ENCODE measurements at regions not wholly inside any gene's neighbourhood (a gene's known extent, or its start where the extent isn't known, plus 50 kb on each side); places are given as distances from the start of the nearest gene placed in this dataset.
"Not testable (repeated sequence)": the region's sequence is repeated elsewhere in the genome, so short reads cannot be mapped to it uniquely, and the experiment has no call there.

GRCh38 chr6:164345806-164346496, 931.4 kb downstream of the QKI start:
- DNase-seq, result no peak
- Mint-ChIP-seq H3K36me3 (no peaks in the 10 kb centered on the region), H3K4me1 (no peaks in the 10 kb centered on the region), H3K27ac (no peak overlapping the region), H3K27me3 (no peaks in the 10 kb centered on the region), H3K9me3 (peaks cover 0 to 8% (median 4%) of the 10 kb centered on the region in 11 donors), H3K4me3 (no peak overlapping the region)
- POLR2A ChIA-PET, result no interaction called here
- CTCF ChIA-PET, result no interaction called here
- no peaks in the 10 kb centered on the region for H3K4me1 ChIP-seq (ENCODE audit: control insufficient read depth in 2 of 2, insufficient read depth in 2 of 2, low read length in 2 of 2)
- H3K27me3 ChIP-seq (ENCODE audit: control insufficient read depth in 2 of 2, insufficient read depth in 2 of 2, low read length in 2 of 2), result no peaks in the 10 kb centered on the region
- ATAC-seq, result no peak
- H3K4me3 ChIP-seq (ENCODE audit: low read length), result no peak overlapping the region
- no peaks in the 10 kb centered on the region for H3K9me3 ChIP-seq (ENCODE audit: control insufficient read depth in 2 of 3, low read length in 3 of 3)
- intact Hi-C loops (cut with micrococcal nuclease), result no loop called here
- H3K36me3 ChIP-seq (ENCODE audit: control insufficient read depth in 2 of 3, insufficient read depth in 3 of 3, low read length in 3 of 3), result no peaks in the 10 kb centered on the region
- H3K27ac ChIP-seq (ENCODE audit: low read depth, low read length), result no peak overlapping the region

GRCh38 chr6:164345327-164345726, 930.8 kb downstream of the QKI start:
- Mint-ChIP-seq H3K36me3 (no peaks in the 10 kb centered on the region), H3K4me3 (no peak overlapping the region), H3K9me3 (peaks cover 0 to 8% (median 4%) of the 10 kb centered on the region in 11 donors), H3K4me1 (no peaks in the 10 kb centered on the region), H3K27me3 (no peaks in the 10 kb centered on the region), H3K27ac (no peak overlapping the region)
- CTCF ChIA-PET, result no interaction called here
- Histone ChIP-seq H3K4me3 (ENCODE audit: low read length) (no peak overlapping the region), H3K4me1 (ENCODE audit: control insufficient read depth in 2 of 2, insufficient read depth in 2 of 2, low read length in 2 of 2) (no peaks in the 10 kb centered on the region), H3K36me3 (ENCODE audit: control insufficient read depth in 2 of 3, insufficient read depth in 3 of 3, low read length in 3 of 3) (no peaks in the 10 kb centered on the region), H3K9me3 (ENCODE audit: control insufficient read depth in 2 of 3, low read length in 3 of 3) (no peaks in the 10 kb centered on the region), H3K27ac (ENCODE audit: low read depth, low read length) (no peak overlapping the region), H3K27me3 (ENCODE audit: control insufficient read depth in 2 of 2, insufficient read depth in 2 of 2, low read length in 2 of 2) (no peaks in the 10 kb centered on the region)
- POLR2A ChIA-PET, result no interaction called here
- DNase-seq, result no peak
- intact Hi-C loops (cut with micrococcal nuclease), result no loop called here
- no peak for ATAC-seq

GRCh38 chr6:164344801-164345291, 930.3 kb downstream of the QKI start:
- Histone ChIP-seq H3K9me3 (ENCODE audit: control insufficient read depth in 2 of 3, low read length in 3 of 3) (no peaks in the 10 kb centered on the region), H3K36me3 (ENCODE audit: control insufficient read depth in 2 of 3, insufficient read depth in 3 of 3, low read length in 3 of 3) (no peaks in the 10 kb centered on the region), H3K4me3 (ENCODE audit: low read length) (no peak overlapping the region), H3K27me3 (ENCODE audit: control insufficient read depth in 2 of 2, insufficient read depth in 2 of 2, low read length in 2 of 2) (no peaks in the 10 kb centered on the region), H3K4me1 (ENCODE audit: control insufficient read depth in 2 of 2, insufficient read depth in 2 of 2, low read length in 2 of 2) (no peaks in the 10 kb centered on the region), H3K27ac (ENCODE audit: low read depth, low read length) (no peak overlapping the region)
- Mint-ChIP-seq H3K27ac (no peak overlapping the region), H3K4me3 (no peak overlapping the region), H3K27me3 (no peaks in the 10 kb centered on the region), H3K9me3 (peaks cover 0 to 8% (median 4%) of the 10 kb centered on the region in 11 donors), H3K36me3 (no peaks in the 10 kb centered on the region), H3K4me1 (no peaks in the 10 kb centered on the region)
- intact Hi-C loops (cut with micrococcal nuclease), result no loop called here
- DNase-seq (no peak), ATAC-seq (no peak)
- ChIA-PET POLR2A (no interaction called here), CTCF (no interaction called here)

- H3K4me1 Mint-ChIP-seq; H3K9me3 Mint-ChIP-seq; H3K27me3 Mint-ChIP-seq; H3K4me3 Mint-ChIP-seq; H3K4me3 ChIP-seq (ENCODE audit: low read length); CTCF ChIA-PET; H3K27me3 ChIP-seq (ENCODE audit: control insufficient read depth in 2 of 2, insufficient read depth in 2 of 2, low read length in 2 of 2); H3K36me3 Mint-ChIP-seq; ATAC-seq; DNase-seq; POLR2A ChIA-PET; H3K27ac ChIP-seq (ENCODE audit: low read depth, low read length); intact Hi-C loops (cut with micrococcal nuclease); H3K36me3 ChIP-seq (ENCODE audit: control insufficient read depth in 2 of 3, insufficient read depth in 3 of 3, low read length in 3 of 3); H3K9me3 ChIP-seq (ENCODE audit: control insufficient read depth in 2 of 3, low read length in 3 of 3); H3K4me1 ChIP-seq (ENCODE audit: control insufficient read depth in 2 of 2, insufficient read depth in 2 of 2, low read length in 2 of 2); H3K27ac Mint-ChIP-seq: not testable (repeated sequence)
Observed at GRCh38 chr6:164339442-164339841, 924.9 kb downstream of the QKI start.

- Histone ChIP-seq H3K9me3 (ENCODE audit: control insufficient read depth in 2 of 3, low read length in 3 of 3) (no peaks in the 10 kb centered on the region), H3K27ac (ENCODE audit: low read depth, low read length) (no peak overlapping the region), H3K4me3 (ENCODE audit: low read length) (no peak overlapping the region), H3K27me3 (ENCODE audit: control insufficient read depth in 2 of 2, insufficient read depth in 2 of 2, low read length in 2 of 2) (no peaks in the 10 kb centered on the region), H3K4me1 (ENCODE audit: control insufficient read depth in 2 of 2, insufficient read depth in 2 of 2, low read length in 2 of 2) (no peaks in the 10 kb centered on the region), H3K36me3 (ENCODE audit: control insufficient read depth in 2 of 3, insufficient read depth in 3 of 3, low read length in 3 of 3) (no peaks in the 10 kb centered on the region)
- no peaks in the 10 kb centered on the region for H3K27me3 Mint-ChIP-seq
- ATAC-seq (no peak), DNase-seq (no peak)
- no peak overlapping the region for H3K4me3 Mint-ChIP-seq
- H3K36me3 Mint-ChIP-seq, result no peaks in the 10 kb centered on the region
- POLR2A ChIA-PET, result no interaction called here
- intact Hi-C loops (cut with micrococcal nuclease), result no loop called here
- no peaks in the 10 kb centered on the region for H3K4me1 Mint-ChIP-seq
- H3K9me3 Mint-ChIP-seq, result peaks cover 0 to 6% (median 0%) of the 10 kb centered on the region in 11 donors
- no peak overlapping the region for H3K27ac Mint-ChIP-seq
- CTCF ChIA-PET, result no interaction called here
Observed at GRCh38 chr6:164337925-164338397, 923.4 kb downstream of the QKI start.

- Histone ChIP-seq H3K9me3 (ENCODE audit: control insufficient read depth in 2 of 3, low read length in 3 of 3) (no peaks in the 10 kb centered on the region), H3K36me3 (ENCODE audit: control insufficient read depth in 2 of 3, insufficient read depth in 3 of 3, low read length in 3 of 3) (no peaks in the 10 kb centered on the region), H3K4me3 (ENCODE audit: low read length) (no peak overlapping the region), H3K4me1 (ENCODE audit: control insufficient read depth in 2 of 2, insufficient read depth in 2 of 2, low read length in 2 of 2) (no peaks in the 10 kb centered on the region), H3K27ac (ENCODE audit: low read depth, low read length) (no peak overlapping the region), H3K27me3 (ENCODE audit: control insufficient read depth in 2 of 2, insufficient read depth in 2 of 2, low read length in 2 of 2) (no peaks in the 10 kb centered on the region)
- no peak overlapping the region for H3K27ac Mint-ChIP-seq
- no peaks in the 10 kb centered on the region for H3K36me3 Mint-ChIP-seq
- ATAC-seq (peak; percentile 12), DNase-seq (no peak)
- intact Hi-C loops (cut with micrococcal nuclease), result no loop called here
- no peaks in the 10 kb centered on the region for H3K27me3 Mint-ChIP-seq
- CTCF ChIA-PET, result no interaction called here
- H3K4me1 Mint-ChIP-seq, result no peaks in the 10 kb centered on the region
- H3K4me3 Mint-ChIP-seq, result no peak overlapping the region
- peaks cover 0 to 6% (median 0%) of the 10 kb centered on the region in 11 donors for H3K9me3 Mint-ChIP-seq
- POLR2A ChIA-PET, result no interaction called here
Observed at GRCh38 chr6:164337024-164337924, 922.8 kb downstream of the QKI start.
